GM23248 (cell line): ENCODE measurements at regions not wholly inside any gene's neighbourhood (a gene's known extent, or its start where the extent isn't known, plus 50 kb on each side); places are given as distances from the start of the nearest gene placed in this dataset.

Experiments
- DNase-seq: peaks from one replicate; pipeline ENCODE4 v3.0.0-alpha.2; 2015
- H2AFZ ChIP-seq: fragments of 200-600 bp; sonication (generic); 2 replicates; pipeline ENCODE4 v1.6.1; 2016; ENCODE audit warnings: antibody characterized with exemption
- H3F3A ChIP-seq: fragments of 200-600 bp; sonication (generic); 2 replicates; pipeline ENCODE4 v1.6.1; 2016; ENCODE audit warnings: mild to moderate bottlenecking, antibody characterized with exemption, mixed run types; ENCODE audit not compliant: insufficient read depth
- H3K27ac ChIP-seq: fragments of 200-600 bp; sonication (generic); 2 replicates; pipeline ENCODE4 v1.5.1; 2016; ENCODE audit warnings: mild to moderate bottlenecking
- H3K27me3 ChIP-seq: fragments of 200-600 bp; sonication (generic); replicated peaks from 2 replicates; pipeline ENCODE4 v1.6.1; 2016; ENCODE audit warnings: mild to moderate bottlenecking; ENCODE audit not compliant: insufficient read depth
- H3K36me3 ChIP-seq: fragments of 200-600 bp; sonication (generic); 2 replicates; pipeline ENCODE4 v1.6.1; 2016; ENCODE audit warnings: low read depth, mild to moderate bottlenecking
- H3K4me1 ChIP-seq: fragments of 200-600 bp; sonication (generic); 2 replicates; pipeline ENCODE4 v1.6.1; 2016; ENCODE audit warnings: mild to moderate bottlenecking; ENCODE audit not compliant: insufficient read depth
- H3K4me2 ChIP-seq: fragments of 200-600 bp; sonication (generic); one replicate; pipeline ENCODE4 v1.6.1; 2016; ENCODE audit warnings: mild to moderate bottlenecking; ENCODE audit not compliant: unreplicated experiment
- H3K4me3 ChIP-seq: fragments of 200-600 bp; sonication (generic); 2 replicates; pipeline ENCODE4 v1.5.1; 2016; ENCODE audit warnings: mild to moderate bottlenecking
- H3K79me2 ChIP-seq: fragments of 200-600 bp; sonication (generic); 2 replicates; pipeline ENCODE4 v1.6.1; 2016; ENCODE audit warnings: mild to moderate bottlenecking; ENCODE audit not compliant: insufficient read depth
- H3K9ac ChIP-seq: fragments of 200-600 bp; sonication (generic); 2 replicates; pipeline ENCODE4 v1.6.1; 2016; ENCODE audit warnings: mild to moderate bottlenecking
- H3K9me2 ChIP-seq: fragments of 200-600 bp; sonication (generic); 2 replicates; pipeline ENCODE4 v1.6.1; 2016; ENCODE audit warnings: mixed run types, mild to moderate bottlenecking, moderate library complexity; ENCODE audit not compliant: insufficient read depth
- H3K9me3 ChIP-seq: fragments of 200-600 bp; sonication (generic); one replicate; pipeline ENCODE4 v1.6.1; 2017; ENCODE audit warnings: low read depth
- H4K20me1 ChIP-seq: fragments of 200-600 bp; sonication (generic); 2 replicates; pipeline ENCODE4 v1.6.0; 2016; ENCODE audit not compliant: insufficient read depth
- EZH2 ChIP-seq: fragments of 200-600 bp; sonication (generic); IDR thresholded peaks from 2 replicates; pipeline ENCODE4 v1.6.1; 2018; ENCODE audit warnings: antibody characterized with exemption, mild to moderate bottlenecking; ENCODE audit not compliant: insufficient read depth, poor library complexity, severe bottlenecking
- EZH2phosphoT487 ChIP-seq: fragments of 200-600 bp; sonication (generic); IDR thresholded peaks from 2 replicates; pipeline ENCODE4 v1.6.1; 2018; ENCODE audit warnings: antibody characterized with exemption, moderate library complexity, mild to moderate bottlenecking, low read depth; ENCODE audit not compliant: insufficient read depth
- WGBS, 2 experiments: methylation state at CpG; one replicate each; pipeline ENCODE4 v1.1.6; 2015 to 2017; ENCODE audit warnings: low lambda C conversion rate in 2 of 2, low coverage in 1 of 2; ENCODE audit errors: missing lambda C conversion rate in 2 of 2; 5-methylcytosine and 5-hydroxymethylcytosine counted together
- in situ Hi-C: fragments of 300-500 bp; cut with MboI; formaldehyde crosslinking; loops from 2 replicates; pipeline ENCODE4 v1.15.0; 2020

- in situ Hi-C loops: no loop called here
- Histone ChIP-seq H4K20me1 (no peaks in the 10 kb centered on the region), H3K4me2 (no peak overlapping the region)
Measured at GRCh38 chr18:70920840-70921374, 632.1 kb downstream of the SOCS6 start.

GRCh38 chr18:70907673-70908072 is 618.8 kb downstream of the SOCS6 start:
- Histone ChIP-seq H4K20me1 (no peaks in the 10 kb centered on the region), H2AFZ (no peak overlapping the region), H3K9me2 (no peaks in the 10 kb centered on the region), H3K27me3 (no peaks in the 10 kb centered on the region), H3F3A (no peaks in the 10 kb centered on the region), H3K4me2 (no peak overlapping the region), H3K4me1 (no peaks in the 10 kb centered on the region), H3K79me2 (no peaks in the 10 kb centered on the region), H3K27ac (no peak overlapping the region), H3K9ac (no peak overlapping the region), H3K4me3 (no peak overlapping the region), H3K9me3 (no peaks in the 10 kb centered on the region), H3K36me3 (no peaks in the 10 kb centered on the region)
- TF ChIP-seq EZH2 (no peak), EZH2phosphoT487 (no peak)
- DNase-seq: no peak
- in situ Hi-C loops: no loop called here
- WGBS, 2 experiments: 23 to 27% methylated on average over 3 of the region's 3 CpGs

More at GRCh38 chr18:70920840-70921374, 632.1 kb downstream of the SOCS6 start:
- no peak overlapping the region for H3K9ac ChIP-seq
- no peak overlapping the region for H3K4me3 ChIP-seq
- H3K36me3 ChIP-seq: no peaks in the 10 kb centered on the region
- H3K9me2 ChIP-seq: no peaks in the 10 kb centered on the region
- TF ChIP-seq EZH2phosphoT487 (no peak), EZH2 (no peak)
- H2AFZ ChIP-seq: no peak overlapping the region
- no peaks in the 10 kb centered on the region for H3K9me3 ChIP-seq
- H3F3A ChIP-seq: no peaks in the 10 kb centered on the region
- no peak overlapping the region for H3K27ac ChIP-seq
- no peaks in the 10 kb centered on the region for H3K4me1 ChIP-seq
- DNase-seq: no peak
- no peaks in the 10 kb centered on the region for H3K27me3 ChIP-seq
- no peaks in the 10 kb centered on the region for H3K79me2 ChIP-seq
- 28 to 46% methylated on average over 4 of the region's 4 CpGs for WGBS, 2 experiments

- in situ Hi-C loops: no loop called here
- H3K4me2 ChIP-seq: no peak overlapping the region
Measured at GRCh38 chr18:70892381-70892780, 603.5 kb downstream of the SOCS6 start.

GRCh38 chr18:70870292-70870691 is 581.4 kb downstream of the SOCS6 start:
- no peak for TF ChIP-seq EZH2
- TF ChIP-seq EZH2phosphoT487: no peak
- no peaks in the 10 kb centered on the region for H3K9me2 ChIP-seq
- H3K36me3 ChIP-seq: no peaks in the 10 kb centered on the region
- no peak overlapping the region for H3K27ac ChIP-seq
- H3K4me1 ChIP-seq: no peaks in the 10 kb centered on the region
- H3K27me3 ChIP-seq: no peaks in the 10 kb centered on the region
- H3K4me2 ChIP-seq: no peak overlapping the region
- 12 to 26% methylated on average over 1 of the region's 1 CpG for WGBS, 2 experiments
- H3K4me3 ChIP-seq: no peak overlapping the region
- H2AFZ ChIP-seq: no peak overlapping the region
- H4K20me1 ChIP-seq: no peaks in the 10 kb centered on the region
- H3K9me3 ChIP-seq: peaks cover 8% of the 10 kb centered on the region
- H3K9ac ChIP-seq: no peak overlapping the region
- H3F3A ChIP-seq: no peaks in the 10 kb centered on the region
- H3K79me2 ChIP-seq: no peaks in the 10 kb centered on the region
- DNase-seq: no peak
- in situ Hi-C loops: no loop called here

More at GRCh38 chr18:70892381-70892780, 603.5 kb downstream of the SOCS6 start:
- Histone ChIP-seq H3K27me3 (no peaks in the 10 kb centered on the region), H3K9me2 (no peaks in the 10 kb centered on the region), H3K9me3 (no peaks in the 10 kb centered on the region), H4K20me1 (no peaks in the 10 kb centered on the region), H3K9ac (no peak overlapping the region), H3K79me2 (no peaks in the 10 kb centered on the region), H2AFZ (no peak overlapping the region), H3K27ac (no peak overlapping the region), H3K4me3 (no peak overlapping the region), H3K4me1 (no peaks in the 10 kb centered on the region), H3K36me3 (no peaks in the 10 kb centered on the region), H3F3A (no peaks in the 10 kb centered on the region)
- DNase-seq: no peak
- 23 to 27% methylated on average over 1 of the region's 1 CpG for WGBS, 2 experiments
- TF ChIP-seq EZH2 (no peak), EZH2phosphoT487 (no peak)

GRCh38 chr18:70848329-70848728 is 559.5 kb downstream of the SOCS6 start:
- in situ Hi-C loops: no loop called here
- WGBS, 2 experiments: 16 to 19% methylated on average over 7 of the region's 7 CpGs
- TF ChIP-seq EZH2 (no peak), EZH2phosphoT487 (no peak)
- no peaks in the 10 kb centered on the region for H4K20me1 ChIP-seq
- H3K27me3 ChIP-seq: no peaks in the 10 kb centered on the region
- no peak overlapping the region for H2AFZ ChIP-seq
- no peaks in the 10 kb centered on the region for H3K4me1 ChIP-seq
- no peak for DNase-seq
- no peaks in the 10 kb centered on the region for H3K79me2 ChIP-seq
- no peak overlapping the region for H3K27ac ChIP-seq
- H3K9ac ChIP-seq: no peak overlapping the region
- no peak overlapping the region for H3K4me3 ChIP-seq
- H3F3A ChIP-seq: no peaks in the 10 kb centered on the region
- no peaks in the 10 kb centered on the region for H3K9me3 ChIP-seq
- H3K9me2 ChIP-seq: no peaks in the 10 kb centered on the region
- H3K36me3 ChIP-seq: no peaks in the 10 kb centered on the region
- no peak overlapping the region for H3K4me2 ChIP-seq
